Suprapubic skin (tissue), 4 donors: ENCODE measurements at regions not wholly inside any gene's neighbourhood (a gene's known extent, or its start where the extent isn't known, plus 50 kb on each side); places are given as distances from the start of the nearest gene placed in this dataset.

Experiments used
- DNase-seq, 2 donors: peaks; one replicate each; pipeline ENCODE4 v3.0.0-alpha.2; 2019; ENCODE audit warnings: low spot score in 2 of 2
- H3K27ac ChIP-seq: fragments of 200-600 bp; sonication (generic); one replicate; pipeline ENCODE4 v1.5.1; 2019
- H3K27me3 ChIP-seq: fragments of 200-600 bp; sonication (generic); one replicate; pipeline ENCODE4 v1.5.1; 2019
- H3K36me3 ChIP-seq: fragments of 200-600 bp; sonication (generic); one replicate; pipeline ENCODE4 v1.5.1; 2019
- H3K4me1 ChIP-seq: fragments of 200-600 bp; sonication (generic); one replicate; pipeline ENCODE4 v1.5.1; 2019
- H3K4me3 ChIP-seq: fragments of 200-600 bp; sonication (generic); one replicate; pipeline ENCODE4 v1.5.1; 2019; ENCODE audit warnings: mild to moderate bottlenecking
- H3K9me3 ChIP-seq: fragments of 200-600 bp; sonication (generic); one replicate; pipeline ENCODE4 v1.5.1; 2019
- EP300 ChIP-seq: sonication (generic); formaldehyde crosslinking; IDR thresholded peaks from one replicate; pipeline ENCODE4 v1.6.1; 2017; ENCODE audit warnings: antibody characterized with exemption
- POLR2A ChIP-seq, 2 donors: fragments of 450-650 bp; IDR thresholded peaks; one replicate each; pipeline ENCODE4 v1.6.1; 2017; ENCODE audit warnings: antibody characterized with exemption in 2 of 2, mild to moderate bottlenecking in 2 of 2, moderate library complexity in 2 of 2
- POLR2AphosphoS5 ChIP-seq, 3 donors: sonication (generic); formaldehyde crosslinking; IDR thresholded peaks; one replicate each; pipeline ENCODE4 v1.6.1; 2017; ENCODE audit warnings: antibody characterized with exemption in 3 of 3
- WGBS: methylation state at CpG from one replicate; pipeline ENCODE4 v1.1.5; 2018; 5-methylcytosine and 5-hydroxymethylcytosine counted together
- TF ChIP-seq, protein P1 (sequence below), 2 donors: fragments of 200-600 bp in 1 of 2; fragments of 450-650 bp in 1 of 2; sonication (generic) in 1 of 2; IDR thresholded peaks; one replicate each; pipeline ENCODE4 v1.5.1; 2016 to 2019; ENCODE audit warnings: antibody characterized with exemption in 2 of 2, mild to moderate bottlenecking in 1 of 2, moderate library complexity in 1 of 2

DNA sequence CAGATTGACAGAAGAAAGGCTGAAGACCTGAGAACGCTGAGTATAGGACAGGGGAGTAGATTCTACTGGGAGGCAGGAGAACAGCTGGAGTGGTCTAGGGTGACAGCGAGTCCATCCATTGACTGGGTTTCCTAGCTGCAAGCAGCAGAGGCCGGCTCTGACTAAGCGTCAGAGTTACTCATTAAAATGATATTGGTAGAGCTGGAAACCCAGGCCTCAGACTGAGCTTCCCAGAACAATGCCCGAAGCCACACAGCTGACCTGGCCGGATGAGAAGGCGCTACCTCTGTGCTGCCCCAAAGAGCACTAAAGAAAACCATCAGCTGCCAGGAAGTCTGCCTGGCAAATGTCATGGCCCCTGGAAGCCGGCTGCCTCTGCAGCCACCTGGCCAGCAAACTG, 78.5 kb upstream of the FZD10 start:
- no peak for DNase-seq
- Histone ChIP-seq H3K4me3 (no peak overlapping the region), H3K4me1 (peaks cover 26% of the 10 kb centered on the region), H3K9me3 (no peaks in the 10 kb centered on the region), H3K27ac (no peak overlapping the region), H3K27me3 (no peaks in the 10 kb centered on the region), H3K36me3 (no peaks in the 10 kb centered on the region)
- no peak for TF ChIP-seq POLR2AphosphoS5 (IDR thresholded peaks at IDR 0.05)
- TF ChIP-seq, protein P1, sequence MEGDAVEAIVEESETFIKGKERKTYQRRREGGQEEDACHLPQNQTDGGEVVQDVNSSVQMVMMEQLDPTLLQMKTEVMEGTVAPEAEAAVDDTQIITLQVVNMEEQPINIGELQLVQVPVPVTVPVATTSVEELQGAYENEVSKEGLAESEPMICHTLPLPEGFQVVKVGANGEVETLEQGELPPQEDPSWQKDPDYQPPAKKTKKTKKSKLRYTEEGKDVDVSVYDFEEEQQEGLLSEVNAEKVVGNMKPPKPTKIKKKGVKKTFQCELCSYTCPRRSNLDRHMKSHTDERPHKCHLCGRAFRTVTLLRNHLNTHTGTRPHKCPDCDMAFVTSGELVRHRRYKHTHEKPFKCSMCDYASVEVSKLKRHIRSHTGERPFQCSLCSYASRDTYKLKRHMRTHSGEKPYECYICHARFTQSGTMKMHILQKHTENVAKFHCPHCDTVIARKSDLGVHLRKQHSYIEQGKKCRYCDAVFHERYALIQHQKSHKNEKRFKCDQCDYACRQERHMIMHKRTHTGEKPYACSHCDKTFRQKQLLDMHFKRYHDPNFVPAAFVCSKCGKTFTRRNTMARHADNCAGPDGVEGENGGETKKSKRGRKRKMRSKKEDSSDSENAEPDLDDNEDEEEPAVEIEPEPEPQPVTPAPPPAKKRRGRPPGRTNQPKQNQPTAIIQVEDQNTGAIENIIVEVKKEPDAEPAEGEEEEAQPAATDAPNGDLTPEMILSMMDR (IDR thresholded peaks at IDR 0.05) = no peak
- TF ChIP-seq EP300 = no peak
- 92% methylated on average over 7 of the region's 8 CpGs for whole genome bisulfite sequencing

DNA sequence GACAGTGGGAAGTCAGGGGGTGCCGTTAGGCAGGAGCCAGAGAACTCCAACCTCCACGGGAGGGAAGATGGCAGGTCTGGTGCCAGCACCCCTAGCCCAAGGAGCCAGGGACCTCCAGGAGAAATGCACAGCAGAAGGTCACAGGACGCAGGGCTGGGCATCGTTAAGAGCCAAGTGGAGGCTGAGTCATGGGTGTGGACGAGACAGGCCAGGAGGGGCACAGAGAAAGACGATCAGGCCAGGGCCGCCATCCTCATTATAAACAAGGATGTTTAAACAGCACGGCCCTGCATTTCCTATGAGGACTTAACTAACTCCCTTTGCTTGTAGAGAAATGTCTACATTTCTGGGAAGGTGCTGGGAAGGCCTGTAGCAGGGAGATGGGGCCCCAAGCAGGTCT, 77.9 kb upstream of the FZD10 start:
- H3K36me3 ChIP-seq = no peaks in the 10 kb centered on the region
- no peak for TF ChIP-seq EP300
- TF ChIP-seq POLR2AphosphoS5 (IDR thresholded peaks at IDR 0.05) = no peak
- TF ChIP-seq, protein P1 (IDR thresholded peaks at IDR 0.05) = no peak
- TF ChIP-seq POLR2A (IDR thresholded peaks at IDR 0.05) = no peak
- no peak overlapping the region for H3K27ac ChIP-seq
- H3K4me1 ChIP-seq = peaks cover 23% of the 10 kb centered on the region
- no peaks in the 10 kb centered on the region for H3K27me3 ChIP-seq
- H3K9me3 ChIP-seq = no peaks in the 10 kb centered on the region
- WGBS = 89% methylated on average over 8 of the region's 8 CpGs
- no peak overlapping the region for H3K4me3 ChIP-seq
- DNase-seq = no peak

DNA sequence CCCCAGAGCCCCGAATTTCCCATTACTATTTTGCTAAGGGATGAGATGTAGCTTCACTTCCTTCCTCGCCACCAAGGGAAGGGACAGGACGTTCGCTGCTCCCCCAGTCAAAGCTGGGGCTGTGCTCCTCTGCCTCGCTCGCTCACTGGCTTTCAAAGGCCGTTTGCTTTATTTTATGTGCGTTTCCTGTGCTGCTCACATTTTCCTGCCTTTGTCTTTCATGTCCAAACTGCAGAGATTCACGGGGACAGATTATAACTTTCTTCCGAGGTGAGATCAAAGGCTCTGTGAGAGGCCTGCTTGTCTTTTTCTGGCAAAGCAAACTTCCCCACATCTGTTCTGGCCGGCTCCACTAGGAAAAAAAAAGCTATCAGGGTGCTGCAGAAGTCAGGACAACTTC, 76.0 kb upstream of the FZD10 start:
- Histone ChIP-seq H3K27ac (no peak overlapping the region), H3K4me1 (peaks cover 5% of the 10 kb centered on the region), H3K27me3 (no peaks in the 10 kb centered on the region), H3K4me3 (no peak overlapping the region), H3K36me3 (no peaks in the 10 kb centered on the region), H3K9me3 (no peaks in the 10 kb centered on the region)
- DNase-seq = no peak
- no peak for TF ChIP-seq POLR2AphosphoS5 (IDR thresholded peaks at IDR 0.05)
- TF ChIP-seq EP300 = no peak
- TF ChIP-seq, protein P1 (IDR thresholded peaks at IDR 0.05) = no peak
- no peak for TF ChIP-seq POLR2A (IDR thresholded peaks at IDR 0.05)
- WGBS = 43% methylated on average over 11 of the region's 11 CpGs

DNA sequence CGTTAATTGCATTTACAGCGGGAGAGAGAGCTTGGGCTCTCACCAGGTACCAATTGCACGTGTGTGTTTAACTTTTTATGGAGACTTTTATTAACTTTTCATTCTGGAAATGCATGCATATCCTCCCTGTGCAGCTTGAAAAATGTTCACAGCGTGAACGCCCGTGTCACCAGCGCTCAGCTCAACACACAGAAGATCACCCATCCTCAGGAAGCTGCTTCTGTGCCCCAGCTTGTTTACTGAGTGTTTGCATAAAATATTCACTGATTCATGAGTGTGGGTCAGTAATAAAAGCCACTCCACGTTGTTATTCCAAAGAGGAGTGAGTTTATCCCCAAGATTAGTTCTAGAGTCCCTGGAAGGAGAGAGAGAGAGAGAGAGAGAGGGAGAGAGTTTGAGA, 75.5 kb upstream of the FZD10 start:
- WGBS = 44% methylated on average over 8 of the region's 8 CpGs
- H3K27me3 ChIP-seq = no peaks in the 10 kb centered on the region
- no peak overlapping the region for H3K27ac ChIP-seq
- H3K4me1 ChIP-seq = peaks cover 3% of the 10 kb centered on the region
- DNase-seq = no peak
- TF ChIP-seq POLR2A (IDR thresholded peaks at IDR 0.05) = no peak
- TF ChIP-seq EP300 = no peak
- TF ChIP-seq, protein P1 (IDR thresholded peaks at IDR 0.05) = no peak
- TF ChIP-seq POLR2AphosphoS5 (IDR thresholded peaks at IDR 0.05) = no peak
- no peaks in the 10 kb centered on the region for H3K36me3 ChIP-seq
- H3K4me3 ChIP-seq = no peak overlapping the region
- no peaks in the 10 kb centered on the region for H3K9me3 ChIP-seq

DNA sequence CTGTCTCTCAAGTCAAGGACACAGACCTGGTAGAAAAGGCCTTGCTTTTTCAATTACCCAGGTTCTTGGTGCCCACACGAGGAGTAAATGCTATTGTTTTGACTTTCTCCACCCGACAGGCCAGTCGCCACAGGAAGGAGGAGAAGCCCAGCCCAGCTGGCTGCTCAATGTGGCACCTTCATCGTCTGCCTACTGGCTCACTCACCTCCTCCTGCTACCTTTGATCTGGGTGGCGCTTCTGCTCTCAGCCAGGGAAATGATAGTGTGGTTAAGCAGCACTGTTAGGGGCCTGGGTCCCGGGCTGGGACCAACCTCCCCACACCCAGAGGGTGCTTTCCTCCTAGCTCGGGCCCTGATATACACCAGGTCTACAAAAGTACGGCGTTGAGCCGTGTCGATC, 75.0 kb upstream of the FZD10 start:
- WGBS = 54% methylated on average over 11 of the region's 11 CpGs
- Histone ChIP-seq H3K4me1 (peaks cover under 1% of the 10 kb centered on the region), H3K36me3 (no peaks in the 10 kb centered on the region), H3K27ac (no peak overlapping the region), H3K4me3 (no peak overlapping the region), H3K27me3 (no peaks in the 10 kb centered on the region), H3K9me3 (no peaks in the 10 kb centered on the region)
- no peak for TF ChIP-seq EP300
- no peak for DNase-seq

DNA sequence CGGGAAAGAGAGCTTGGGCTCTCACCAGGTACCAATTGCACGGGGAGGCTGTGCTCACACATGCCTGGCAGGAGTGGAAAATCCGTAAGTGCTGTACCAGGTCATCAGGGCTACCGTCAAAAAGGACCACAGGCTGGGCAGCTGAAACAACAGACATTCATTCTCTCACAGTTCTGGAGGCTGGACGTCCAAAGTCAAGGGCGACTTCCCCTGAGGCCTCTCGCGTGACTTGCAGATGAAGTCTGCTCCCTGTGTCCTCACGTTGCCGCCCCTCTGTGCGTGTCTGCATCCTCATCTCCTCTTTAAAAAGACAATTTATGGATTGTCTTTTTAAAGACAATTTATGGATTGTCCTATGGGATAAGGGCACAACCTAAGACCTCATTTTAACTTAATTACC, 73.8 kb upstream of the FZD10 start:
- H3K27ac ChIP-seq = no peak overlapping the region
- H3K27me3 ChIP-seq = no peaks in the 10 kb centered on the region
- no peaks in the 10 kb centered on the region for H3K9me3 ChIP-seq
- no peak overlapping the region for H3K4me3 ChIP-seq
- no peak for TF ChIP-seq POLR2AphosphoS5 (IDR thresholded peaks at IDR 0.05)
- TF ChIP-seq POLR2A (IDR thresholded peaks at IDR 0.05) = no peak
- TF ChIP-seq, protein P1 (IDR thresholded peaks at IDR 0.05) = no peak
- no peak for TF ChIP-seq EP300
- DNase-seq = no peak
- 83% methylated on average over 11 of the region's 11 CpGs for WGBS
- no peaks in the 10 kb centered on the region for H3K36me3 ChIP-seq
- H3K4me1 ChIP-seq = no peaks in the 10 kb centered on the region
